WTC11 (cell line): ENCODE measurements at regions not wholly inside any gene's neighbourhood (a gene's known extent, or its start where the extent isn't known, plus 50 kb on each side); places are given as distances from the start of the nearest gene placed in this dataset.

Source experiments
- ATAC-seq: fragments of 200-7000 bp; cut with Tn5 transposase; 2 replicates; pipeline ENCODE4 v1.10.0; 2021; ENCODE audit warnings: mild to moderate bottlenecking, moderate library complexity
- CTCF ChIA-PET: fragments of 300-600 bp; sonication (Branson Sonifier 250); formaldehyde crosslinking; loops from one replicate; lab custom pipeline; 2021; ENCODE audit warnings: antibody characterized with exemption; lab: Charles Lee
- POLR2A ChIA-PET: fragments of 350-600 bp; sonication (Branson Sonifier 250); formaldehyde crosslinking; loops from one replicate; lab custom pipeline; 2021; ENCODE audit warnings: antibody characterized with exemption; lab: Charles Lee
- DNase-seq: peaks from one replicate; pipeline ENCODE4 v3.0.0; 2021; ENCODE audit warnings: low spot score
- H3K27ac Mint-ChIP-seq: 2 replicates; pipeline ENCODE4 v1.8.0; 2021; ENCODE audit warnings: mixed read lengths
- H3K27me3 Mint-ChIP-seq: 2 replicates; pipeline ENCODE4 v1.8.0; 2021; ENCODE audit warnings: low read depth, mild to moderate bottlenecking, moderate library complexity, mixed read lengths
- H3K36me3 Mint-ChIP-seq: 2 replicates; pipeline ENCODE4 v1.8.0; 2021; ENCODE audit warnings: mixed read lengths
- H3K4me1 Mint-ChIP-seq: 2 replicates; pipeline ENCODE4 v1.8.0; 2022; ENCODE audit warnings: mixed read lengths
- H3K4me3 Mint-ChIP-seq: 2 replicates; pipeline ENCODE4 v1.8.0; 2021; ENCODE audit warnings: mild to moderate bottlenecking, moderate library complexity, mixed read lengths
- H3K9me3 Mint-ChIP-seq: 2 replicates; pipeline ENCODE4 v1.8.0; 2021; ENCODE audit warnings: mixed read lengths
- ATF1 ChIP-seq: sonication (generic); formaldehyde crosslinking; IDR thresholded peaks from 2 replicates; pipeline ENCODE4 v1.8.1; 2023; ENCODE audit warnings: mild to moderate bottlenecking, moderate library complexity, missing genetic modification reagents
- CBFB ChIP-seq: sonication (generic); formaldehyde crosslinking; IDR thresholded peaks from 2 replicates; pipeline ENCODE4 v1.8.1; 2022; ENCODE audit warnings: mild to moderate bottlenecking, low read depth, missing genetic modification reagents
- ESRRA ChIP-seq: sonication (generic); formaldehyde crosslinking; IDR thresholded peaks from 2 replicates; pipeline ENCODE4 v1.8.1; 2022; ENCODE audit warnings: mild to moderate bottlenecking, missing genetic modification reagents, borderline replicate concordance
- JUN ChIP-seq: sonication (generic); formaldehyde crosslinking; IDR thresholded peaks from 2 replicates; pipeline ENCODE4 v1.8.0; 2023; ENCODE audit warnings: mild to moderate bottlenecking, missing genetic modification reagents
- MYBL2 ChIP-seq: sonication (generic); formaldehyde crosslinking; IDR thresholded peaks from 2 replicates; pipeline ENCODE4 v1.8.1; 2023; ENCODE audit warnings: mild to moderate bottlenecking, moderate library complexity, missing genetic modification reagents
- NFATC4 ChIP-seq: fragments of 250-450 bp; sonication (Bioruptor Pico); IDR thresholded peaks from 2 replicates; pipeline ENCODE4 v1.9.0; 2021; ENCODE audit warnings: mild to moderate bottlenecking
- NFE2L1 ChIP-seq: sonication (generic); formaldehyde crosslinking; IDR thresholded peaks from 2 replicates; pipeline ENCODE4 v1.8.1; 2023; ENCODE audit warnings: missing genetic modification reagents
- PRRX2 ChIP-seq: fragments of 250-450 bp; sonication (Bioruptor Pico); IDR thresholded peaks from 2 replicates; pipeline ENCODE4 v1.8.0; 2021; ENCODE audit warnings: mild to moderate bottlenecking
- RORB ChIP-seq: fragments of 250-450 bp; sonication (Bioruptor Pico); IDR thresholded peaks from 2 replicates; pipeline ENCODE4 v1.9.0; 2021; ENCODE audit warnings: mild to moderate bottlenecking
- SOX15 ChIP-seq: fragments of 250-450 bp; sonication (Bioruptor Pico); IDR thresholded peaks from 2 replicates; pipeline ENCODE4 v1.9.0; 2021; ENCODE audit warnings: mild to moderate bottlenecking
- SP1 ChIP-seq: sonication (generic); formaldehyde crosslinking; conservative IDR thresholded peaks from 2 replicates; pipeline ENCODE4 v1.8.1; 2022; ENCODE audit warnings: missing genetic modification reagents
- TP53 ChIP-seq: sonication (generic); formaldehyde crosslinking; IDR thresholded peaks from 2 replicates; pipeline ENCODE4 v1.8.1; 2023; ENCODE audit warnings: mild to moderate bottlenecking, missing genetic modification reagents
- ZNF138 ChIP-seq: sonication (generic); formaldehyde crosslinking; conservative IDR thresholded peaks from 2 replicates; pipeline ENCODE4 v1.8.1; 2022; ENCODE audit warnings: mild to moderate bottlenecking, moderate library complexity, missing genetic modification reagents
- TF ChIP-seq, protein P1 (sequence below): sonication (generic); formaldehyde crosslinking; IDR thresholded peaks from 2 replicates; pipeline ENCODE4 v1.8.1; 2022; ENCODE audit warnings: low read depth, mild to moderate bottlenecking, moderate library complexity, missing genetic modification reagents, borderline replicate concordance
- TF ChIP-seq, protein P2 (sequence below): sonication (generic); formaldehyde crosslinking; IDR thresholded peaks from 2 replicates; pipeline ENCODE4 v1.8.1; 2023; ENCODE audit warnings: mild to moderate bottlenecking, missing genetic modification reagents, moderate library complexity
- TF ChIP-seq, protein P3 (sequence below): fragments of 250-450 bp; sonication (Bioruptor Pico); IDR thresholded peaks from 2 replicates; pipeline ENCODE4 v2.1.2; 2022; ENCODE audit warnings: mild to moderate bottlenecking, moderate library complexity
- TF ChIP-seq, protein P4 (sequence below): fragments of 250-450 bp; sonication (Bioruptor Pico); conservative IDR thresholded peaks from 2 replicates; pipeline ENCODE4 v1.9.0; 2021; ENCODE audit warnings: mild to moderate bottlenecking
- TF ChIP-seq, protein P5 (sequence below): sonication (generic); formaldehyde crosslinking; IDR thresholded peaks from 2 replicates; pipeline ENCODE4 v1.8.0; 2022; ENCODE audit warnings: missing genetic modification reagents
- TF ChIP-seq, protein P6 (sequence below): fragments of 250-450 bp; sonication (Bioruptor Pico); IDR thresholded peaks from 2 replicates; pipeline ENCODE4 v1.8.0; 2021; ENCODE audit warnings: mild to moderate bottlenecking
- TF ChIP-seq, protein P7 (sequence below): sonication (generic); formaldehyde crosslinking; IDR thresholded peaks from 2 replicates; pipeline ENCODE4 v1.8.1; 2022; ENCODE audit warnings: mild to moderate bottlenecking, missing genetic modification reagents, moderate library complexity, borderline replicate concordance

DNA sequence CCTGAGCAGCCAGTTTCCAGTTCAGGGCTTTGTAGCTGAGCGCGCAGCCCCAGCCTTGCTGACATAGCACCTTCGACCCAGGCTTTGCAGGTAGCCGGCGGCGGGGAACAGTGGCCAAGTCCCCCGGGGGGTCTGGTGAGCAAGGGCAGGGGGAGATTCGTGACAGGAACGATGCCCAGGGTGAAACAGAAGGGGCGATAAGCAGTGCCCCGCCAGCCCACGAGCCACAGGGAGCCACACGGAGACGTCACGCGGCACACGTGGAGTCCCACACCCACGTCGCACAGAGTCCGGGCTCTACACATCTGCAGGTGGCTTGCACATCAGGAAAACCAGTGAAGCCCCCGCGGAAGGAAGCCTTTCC lies 127.2 kb downstream of the SOX1 start:
- TF ChIP-seq, protein P1, sequence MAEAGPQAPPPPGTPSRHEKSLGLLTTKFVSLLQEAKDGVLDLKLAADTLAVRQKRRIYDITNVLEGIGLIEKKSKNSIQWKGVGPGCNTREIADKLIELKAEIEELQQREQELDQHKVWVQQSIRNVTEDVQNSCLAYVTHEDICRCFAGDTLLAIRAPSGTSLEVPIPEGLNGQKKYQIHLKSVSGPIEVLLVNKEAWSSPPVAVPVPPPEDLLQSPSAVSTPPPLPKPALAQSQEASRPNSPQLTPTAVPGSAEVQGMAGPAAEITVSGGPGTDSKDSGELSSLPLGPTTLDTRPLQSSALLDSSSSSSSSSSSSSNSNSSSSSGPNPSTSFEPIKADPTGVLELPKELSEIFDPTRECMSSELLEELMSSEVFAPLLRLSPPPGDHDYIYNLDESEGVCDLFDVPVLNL = no peak
- TF ChIP-seq, protein P2, sequence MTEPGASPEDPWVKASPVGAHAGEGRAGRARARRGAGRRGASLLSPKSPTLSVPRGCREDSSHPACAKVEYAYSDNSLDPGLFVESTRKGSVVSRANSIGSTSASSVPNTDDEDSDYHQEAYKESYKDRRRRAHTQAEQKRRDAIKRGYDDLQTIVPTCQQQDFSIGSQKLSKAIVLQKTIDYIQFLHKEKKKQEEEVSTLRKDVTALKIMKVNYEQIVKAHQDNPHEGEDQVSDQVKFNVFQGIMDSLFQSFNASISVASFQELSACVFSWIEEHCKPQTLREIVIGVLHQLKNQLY (CRISPR knock-in tag) = no peak
- TF ChIP-seq CBFB (CRISPR knock-in tag) (no peak), ZNF138 (CRISPR knock-in tag) (no peak), TP53 (no peak), NFE2L1 (CRISPR knock-in tag) (no peak), SOX15 (CRISPR knock-in tag) (no peak), JUN (no peak), ATF1 (CRISPR knock-in tag) (no peak), PRRX2 (CRISPR knock-in tag) (no peak), NFATC4 (CRISPR knock-in tag) (no peak), SP1 (no peak), RORB (CRISPR knock-in tag) (no peak), MYBL2 (CRISPR knock-in tag) (no peak), ESRRA (CRISPR knock-in tag) (no peak)
- TF ChIP-seq, protein P3, sequence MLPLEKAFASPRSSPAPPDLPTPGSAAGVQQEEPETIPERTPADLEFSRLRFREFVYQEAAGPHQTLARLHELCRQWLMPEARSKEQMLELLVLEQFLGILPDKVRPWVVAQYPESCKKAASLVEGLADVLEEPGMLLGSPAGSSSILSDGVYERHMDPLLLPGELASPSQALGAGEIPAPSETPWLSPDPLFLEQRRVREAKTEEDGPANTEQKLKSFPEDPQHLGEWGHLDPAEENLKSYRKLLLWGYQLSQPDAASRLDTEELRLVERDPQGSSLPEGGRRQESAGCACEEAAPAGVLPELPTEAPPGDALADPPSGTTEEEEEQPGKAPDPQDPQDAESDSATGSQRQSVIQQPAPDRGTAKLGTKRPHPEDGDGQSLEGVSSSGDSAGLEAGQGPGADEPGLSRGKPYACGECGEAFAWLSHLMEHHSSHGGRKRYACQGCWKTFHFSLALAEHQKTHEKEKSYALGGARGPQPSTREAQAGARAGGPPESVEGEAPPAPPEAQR (CRISPR knock-in tag) = no peak
- TF ChIP-seq, protein P4, sequence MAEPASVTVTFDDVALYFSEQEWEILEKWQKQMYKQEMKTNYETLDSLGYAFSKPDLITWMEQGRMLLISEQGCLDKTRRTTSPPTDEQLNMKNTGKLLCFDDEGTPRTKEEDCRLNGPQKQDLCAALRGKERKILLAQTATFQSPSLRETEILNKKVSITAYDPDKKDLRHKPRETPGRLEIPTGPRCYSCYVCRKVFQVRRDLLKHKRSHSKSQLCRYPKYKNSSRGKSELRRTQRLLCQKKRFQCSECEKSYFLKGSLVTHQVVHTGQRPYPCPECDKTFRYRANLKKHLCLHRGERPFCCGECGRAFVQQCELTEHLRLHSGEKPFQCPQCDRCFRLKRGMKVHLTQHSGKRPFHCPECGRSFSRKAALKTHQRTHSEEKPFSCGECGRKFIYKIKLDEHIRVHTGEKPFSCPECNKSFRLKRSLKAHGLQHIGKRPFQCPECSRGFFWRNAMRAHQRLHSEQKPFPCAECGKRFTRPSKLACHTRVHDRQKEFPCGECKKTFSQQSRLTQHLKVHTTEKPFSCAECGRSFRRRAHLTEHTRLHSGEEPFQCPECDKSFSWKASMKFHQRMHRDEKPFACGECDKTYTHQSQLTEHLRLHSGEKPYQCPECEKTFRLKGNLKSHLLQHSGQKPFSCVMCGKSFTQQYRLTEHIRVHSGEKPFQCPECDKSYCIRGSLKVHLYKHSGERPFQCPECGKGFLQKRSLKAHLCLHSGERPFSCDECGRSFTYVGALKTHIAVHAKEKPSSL (CRISPR knock-in tag) = no peak
- TF ChIP-seq, protein P5, sequence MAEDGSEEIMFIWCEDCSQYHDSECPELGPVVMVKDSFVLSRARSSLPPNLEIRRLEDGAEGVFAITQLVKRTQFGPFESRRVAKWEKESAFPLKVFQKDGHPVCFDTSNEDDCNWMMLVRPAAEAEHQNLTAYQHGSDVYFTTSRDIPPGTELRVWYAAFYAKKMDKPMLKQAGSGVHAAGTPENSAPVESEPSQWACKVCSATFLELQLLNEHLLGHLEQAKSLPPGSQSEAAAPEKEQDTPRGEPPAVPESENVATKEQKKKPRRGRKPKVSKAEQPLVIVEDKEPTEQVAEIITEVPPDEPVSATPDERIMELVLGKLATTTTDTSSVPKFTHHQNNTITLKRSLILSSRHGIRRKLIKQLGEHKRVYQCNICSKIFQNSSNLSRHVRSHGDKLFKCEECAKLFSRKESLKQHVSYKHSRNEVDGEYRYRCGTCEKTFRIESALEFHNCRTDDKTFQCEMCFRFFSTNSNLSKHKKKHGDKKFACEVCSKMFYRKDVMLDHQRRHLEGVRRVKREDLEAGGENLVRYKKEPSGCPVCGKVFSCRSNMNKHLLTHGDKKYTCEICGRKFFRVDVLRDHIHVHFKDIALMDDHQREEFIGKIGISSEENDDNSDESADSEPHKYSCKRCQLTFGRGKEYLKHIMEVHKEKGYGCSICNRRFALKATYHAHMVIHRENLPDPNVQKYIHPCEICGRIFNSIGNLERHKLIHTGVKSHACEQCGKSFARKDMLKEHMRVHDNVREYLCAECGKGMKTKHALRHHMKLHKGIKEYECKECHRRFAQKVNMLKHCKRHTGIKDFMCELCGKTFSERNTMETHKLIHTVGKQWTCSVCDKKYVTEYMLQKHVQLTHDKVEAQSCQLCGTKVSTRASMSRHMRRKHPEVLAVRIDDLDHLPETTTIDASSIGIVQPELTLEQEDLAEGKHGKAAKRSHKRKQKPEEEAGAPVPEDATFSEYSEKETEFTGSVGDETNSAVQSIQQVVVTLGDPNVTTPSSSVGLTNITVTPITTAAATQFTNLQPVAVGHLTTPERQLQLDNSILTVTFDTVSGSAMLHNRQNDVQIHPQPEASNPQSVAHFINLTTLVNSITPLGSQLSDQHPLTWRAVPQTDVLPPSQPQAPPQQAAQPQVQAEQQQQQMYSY (CRISPR knock-in tag) = no peak
- no peak overlapping the region for H3K4me3 Mint-ChIP-seq
- no peak for DNase-seq
- ChIA-PET CTCF (no interaction called here), POLR2A (no interaction called here)
- H3K4me1 Mint-ChIP-seq = no peaks in the 10 kb centered on the region
- H3K27ac Mint-ChIP-seq = no peak overlapping the region
- peaks cover 24% of the 10 kb centered on the region for H3K9me3 Mint-ChIP-seq
- peaks cover 12% of the 10 kb centered on the region for H3K27me3 Mint-ChIP-seq
- ATAC-seq = no peak
- no peaks in the 10 kb centered on the region for H3K36me3 Mint-ChIP-seq

DNA sequence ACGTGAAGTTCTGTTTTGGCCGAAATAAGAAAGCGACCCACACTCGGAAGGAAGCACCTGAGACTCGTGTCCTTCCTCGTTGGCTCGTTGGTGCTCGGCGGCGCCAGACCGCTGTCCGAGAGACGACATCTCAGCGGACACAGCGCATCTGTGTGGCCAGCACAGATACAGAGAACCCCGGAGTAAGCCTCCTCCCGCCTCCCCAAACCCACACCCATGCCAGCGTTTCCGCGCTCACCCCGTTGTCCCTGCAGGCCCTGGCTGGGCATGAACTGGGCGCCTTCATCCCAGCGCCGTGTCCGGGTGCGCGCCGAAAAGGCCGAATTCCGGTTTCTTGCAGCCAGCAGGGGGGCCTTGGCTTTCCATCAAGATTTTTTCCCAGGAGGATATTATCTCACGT lies 127.6 kb downstream of the SOX1 start:
- POLR2A ChIA-PET = no interaction called here
- Mint-ChIP-seq H3K36me3 (no peaks in the 10 kb centered on the region), H3K27me3 (peaks cover 12% of the 10 kb centered on the region), H3K4me1 (no peaks in the 10 kb centered on the region), H3K9me3 (peaks cover 24% of the 10 kb centered on the region), H3K4me3 (no peak overlapping the region), H3K27ac (no peak overlapping the region)
- CTCF ChIA-PET = no interaction called here
- TF ChIP-seq, protein P6, sequence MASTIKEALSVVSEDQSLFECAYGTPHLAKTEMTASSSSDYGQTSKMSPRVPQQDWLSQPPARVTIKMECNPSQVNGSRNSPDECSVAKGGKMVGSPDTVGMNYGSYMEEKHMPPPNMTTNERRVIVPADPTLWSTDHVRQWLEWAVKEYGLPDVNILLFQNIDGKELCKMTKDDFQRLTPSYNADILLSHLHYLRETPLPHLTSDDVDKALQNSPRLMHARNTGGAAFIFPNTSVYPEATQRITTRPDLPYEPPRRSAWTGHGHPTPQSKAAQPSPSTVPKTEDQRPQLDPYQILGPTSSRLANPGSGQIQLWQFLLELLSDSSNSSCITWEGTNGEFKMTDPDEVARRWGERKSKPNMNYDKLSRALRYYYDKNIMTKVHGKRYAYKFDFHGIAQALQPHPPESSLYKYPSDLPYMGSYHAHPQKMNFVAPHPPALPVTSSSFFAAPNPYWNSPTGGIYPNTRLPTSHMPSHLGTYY = no peak
- TF ChIP-seq, protein P7, sequence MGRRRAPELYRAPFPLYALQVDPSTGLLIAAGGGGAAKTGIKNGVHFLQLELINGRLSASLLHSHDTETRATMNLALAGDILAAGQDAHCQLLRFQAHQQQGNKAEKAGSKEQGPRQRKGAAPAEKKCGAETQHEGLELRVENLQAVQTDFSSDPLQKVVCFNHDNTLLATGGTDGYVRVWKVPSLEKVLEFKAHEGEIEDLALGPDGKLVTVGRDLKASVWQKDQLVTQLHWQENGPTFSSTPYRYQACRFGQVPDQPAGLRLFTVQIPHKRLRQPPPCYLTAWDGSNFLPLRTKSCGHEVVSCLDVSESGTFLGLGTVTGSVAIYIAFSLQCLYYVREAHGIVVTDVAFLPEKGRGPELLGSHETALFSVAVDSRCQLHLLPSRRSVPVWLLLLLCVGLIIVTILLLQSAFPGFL (CRISPR knock-in tag) = no peak
- DNase-seq (no peak), ATAC-seq (no peak)
